DND-41 (cell line): ENCODE measurements at regions not wholly inside any gene's neighbourhood (a gene's known extent, or its start where the extent isn't known, plus 50 kb on each side); places are given as distances from the start of the nearest gene placed in this dataset.

Experiments
- ATAC-seq: fragments of 200-7000 bp; cut with Tn5 transposase; 3 replicates; pipeline ENCODE4 v1.9.1; 2021; ENCODE audit warnings: low read depth; ENCODE audit not compliant: insufficient read depth
- DNase-seq: peaks from one replicate; pipeline ENCODE4 v3.0.0-alpha.2; 2020
- H2AFZ ChIP-seq: 2 replicates; pipeline ENCODE4 v1.6.0; 2012; ENCODE audit warnings: low read depth, low read length
- H3K27ac ChIP-seq: 2 replicates; pipeline ENCODE4 v1.5.1; 2012; ENCODE audit warnings: low read length, inconsistent platforms
- H3K27me3 ChIP-seq: fragments of 200-600 bp; sonication (generic); 2 replicates; pipeline ENCODE4 v1.6.0; 2012; ENCODE audit warnings: low read length, mild to moderate bottlenecking, inconsistent platforms; ENCODE audit not compliant: insufficient read depth, poor library complexity
- H3K36me3 ChIP-seq: 2 replicates; pipeline ENCODE4 v1.5.1; 2012; ENCODE audit warnings: low read length, inconsistent platforms; ENCODE audit not compliant: insufficient read depth
- H3K4me1 ChIP-seq: 2 replicates; pipeline ENCODE4 v1.5.1; 2012; ENCODE audit warnings: mild to moderate bottlenecking, low read length; ENCODE audit not compliant: insufficient read depth
- H3K4me2 ChIP-seq: 2 replicates; pipeline ENCODE4 v1.6.0; 2012; ENCODE audit warnings: mild to moderate bottlenecking, moderate library complexity, low read length, inconsistent platforms; ENCODE audit not compliant: insufficient read depth
- H3K4me3 ChIP-seq, 2 experiments: fragments of 200-600 bp in 1 of 2; shearing (Covaris generic) in 1 of 2; 2 replicates each; pipeline ENCODE4 v1.5.1; 2012 to 2016; ENCODE audit warnings: inconsistent platforms in 2 of 2, low read length in 2 of 2, mild to moderate bottlenecking in 2 of 2, low read depth in 1 of 2, moderate library complexity in 1 of 2
- H3K79me2 ChIP-seq: 2 replicates; pipeline ENCODE4 v1.6.0; 2012; ENCODE audit warnings: low read length, inconsistent platforms; ENCODE audit not compliant: insufficient read depth
- H3K9ac ChIP-seq: 2 replicates; pipeline ENCODE4 v1.6.0; 2012; ENCODE audit warnings: low read depth, mild to moderate bottlenecking, inconsistent platforms, low read length, moderate library complexity
- H3K9me3 ChIP-seq: 2 replicates; pipeline ENCODE4 v1.5.1; 2012; ENCODE audit warnings: low read length, moderate library complexity, mild to moderate bottlenecking, inconsistent platforms; ENCODE audit not compliant: insufficient read depth, severe bottlenecking
- H4K20me1 ChIP-seq: 2 replicates; pipeline ENCODE4 v1.6.0; 2012; ENCODE audit warnings: low read length; ENCODE audit not compliant: insufficient read depth
- CTCF ChIP-seq: IDR thresholded peaks from 2 replicates; pipeline ENCODE4 v1.5.1; 2012; ENCODE audit warnings: borderline replicate concordance, low read length, moderate library complexity, mild to moderate bottlenecking; ENCODE audit not compliant: poor library complexity, severe bottlenecking; ENCODE audit errors: extremely low read depth
- EZH2 ChIP-seq: IDR thresholded peaks from 3 replicates; pipeline ENCODE4 v1.6.1; 2012; ENCODE audit warnings: borderline replicate concordance, low read depth, mild to moderate bottlenecking, moderate library complexity, low read length, inconsistent platforms; ENCODE audit not compliant: severe bottlenecking

GRCh38 chr14:50018201-50018932, 98.0 kb downstream of the VCPKMT start:
- no peak overlapping the region for H3K27ac ChIP-seq
- H3K4me1 ChIP-seq, result no peaks in the 10 kb centered on the region
- no peak overlapping the region for H3K9ac ChIP-seq
- no peak overlapping the region for H2AFZ ChIP-seq
- H3K4me2 ChIP-seq, result no peak overlapping the region
- H4K20me1 ChIP-seq, result no peaks in the 10 kb centered on the region
- no peak for ATAC-seq
- no peaks in the 10 kb centered on the region for H3K36me3 ChIP-seq
- H3K79me2 ChIP-seq, result no peaks in the 10 kb centered on the region
- no peak overlapping the region for H3K4me3 ChIP-seq
- TF ChIP-seq CTCF, result no peak
- no peak for TF ChIP-seq EZH2
- H3K27me3 ChIP-seq, result peaks cover 9% of the 10 kb centered on the region
- no peak for DNase-seq
- peaks cover 4% of the 10 kb centered on the region for H3K9me3 ChIP-seq

GRCh38 chr14:50018933-50019210, 97.5 kb downstream of the VCPKMT start:
- no peak for ATAC-seq
- Histone ChIP-seq H3K27ac (no peak overlapping the region), H3K4me1 (no peaks in the 10 kb centered on the region), H3K4me2 (no peak overlapping the region), H2AFZ (no peak overlapping the region), H3K27me3 (peaks cover 9% of the 10 kb centered on the region), H3K9ac (no peak overlapping the region), H3K79me2 (no peaks in the 10 kb centered on the region), H3K9me3 (peaks cover 4% of the 10 kb centered on the region), H3K36me3 (no peaks in the 10 kb centered on the region), H4K20me1 (no peaks in the 10 kb centered on the region), H3K4me3 (no peak overlapping the region)
- no peak for TF ChIP-seq EZH2
- DNase-seq, result no peak

GRCh38 chr14:50020184-50020583, 96.2 kb downstream of the VCPKMT start:
- Histone ChIP-seq H3K9ac (no peak overlapping the region), H3K4me3 (no peak overlapping the region), H2AFZ (no peak overlapping the region), H3K4me2 (no peak overlapping the region), H3K27ac (no peak overlapping the region), H3K9me3 (peaks cover 4% of the 10 kb centered on the region), H3K27me3 (no peaks in the 10 kb centered on the region), H3K79me2 (no peaks in the 10 kb centered on the region), H3K4me1 (no peaks in the 10 kb centered on the region), H3K36me3 (no peaks in the 10 kb centered on the region), H4K20me1 (no peaks in the 10 kb centered on the region)
- TF ChIP-seq EZH2, result no peak
- TF ChIP-seq CTCF, result no peak
- ATAC-seq (no peak), DNase-seq (no peak)

GRCh38 chr14:50020799-50021198, 95.6 kb downstream of the VCPKMT start:
- Histone ChIP-seq H3K9ac (no peak overlapping the region), H4K20me1 (no peaks in the 10 kb centered on the region), H3K27ac (no peak overlapping the region), H3K9me3 (peaks cover 9% of the 10 kb centered on the region), H3K36me3 (no peaks in the 10 kb centered on the region), H2AFZ (no peak overlapping the region), H3K4me3 (no peak overlapping the region), H3K4me1 (no peaks in the 10 kb centered on the region), H3K79me2 (no peaks in the 10 kb centered on the region), H3K4me2 (no peak overlapping the region), H3K27me3 (no peaks in the 10 kb centered on the region)
- DNase-seq (no peak), ATAC-seq (no peak)
- TF ChIP-seq EZH2, result no peak
- no peak for TF ChIP-seq CTCF
